ENCODE measurements at regions not wholly inside any gene's neighbourhood (a gene's known extent, or its start where the extent isn't known, plus 50 kb on each side); places are given as distances from the start of the nearest gene placed in this dataset.

DNA sequence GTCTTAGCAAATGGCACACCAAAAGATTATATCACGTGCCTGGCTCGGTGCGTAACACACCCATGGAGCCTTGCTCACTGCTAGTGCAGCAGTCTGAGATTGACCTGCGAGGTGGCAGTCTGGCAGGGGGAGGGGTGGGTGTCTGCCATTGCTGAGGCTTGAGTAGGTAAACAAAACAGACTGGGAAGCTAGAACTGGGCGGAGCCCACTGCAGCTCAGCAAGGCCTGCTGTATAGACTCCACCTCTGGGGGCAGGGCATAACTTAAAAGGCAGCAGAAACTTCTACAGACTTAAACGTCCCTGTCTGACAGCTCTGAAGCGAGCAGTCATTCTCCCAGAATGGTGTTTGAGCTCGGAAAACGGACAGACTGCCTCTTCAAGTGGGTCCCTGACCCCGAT is 55.9 kb upstream of the FSHR start:
- Mint-ChIP-seq H3K27ac (no peak overlapping the region; a peak in 1 of 7 replicates), H3K9me3 (no peaks in the 10 kb centered on the region), H3K36me3 (ENCODE audit: insufficient read depth in 1 of 3, low read depth in 3 of 3) (no peaks in the 10 kb centered on the region), H3K4me1 (peaks cover 7% of the 10 kb centered on the region in 2 experiments; a peak in 3 of 4 replicates), H3K4me3 (no peak overlapping the region), H3K27me3 (ENCODE audit: low read depth) (peaks cover 1% of the 10 kb centered on the region; the same call in 1 of the 2 replicates)
- Histone ChIP-seq H4K5ac (ENCODE audit: insufficient read length, low read depth, low read length) (no peak overlapping the region), H3K4ac (ENCODE audit: low read depth, low read length) (no peak overlapping the region), H4K8ac (replicated peaks; ENCODE audit: insufficient read length, low read depth, low read length) (no peak overlapping the region), H3K23me2 (ENCODE audit: insufficient read length, low read depth, low read length, poor library complexity, severe bottlenecking) (no peaks in the 10 kb centered on the region), H2BK120ac (ENCODE audit: low read depth, low read length, poor library complexity, severe bottlenecking) (no peak overlapping the region), H2BK20ac (ENCODE audit: low read depth, low read length, poor library complexity, severe bottlenecking) (no peak overlapping the region), H3K14ac (ENCODE audit: insufficient read depth, low read length) (no peak overlapping the region), H3K27me3 (ENCODE audit: insufficient read depth, low read length) (no peaks in the 10 kb centered on the region), H3K23ac (ENCODE audit: insufficient read length, low read depth, low read length) (no peak overlapping the region), H2BK12ac (ENCODE audit: insufficient read length, low read depth, low read length) (no peak overlapping the region), H2BK5ac (ENCODE audit: insufficient read length, low read length) (no peak overlapping the region), H3T11ph (ENCODE audit: low read length) (no peak overlapping the region), H2AFZ (ENCODE audit: low read length) (no peak overlapping the region), H2BK15ac (ENCODE audit: low read depth, low read length) (no peak overlapping the region), H4K91ac (ENCODE audit: insufficient read length, low read depth, low read length) (no peak overlapping the region), H4K20me1 (ENCODE audit: control insufficient read depth, insufficient read depth, insufficient read length) (no peaks in the 10 kb centered on the region), H3K18ac (ENCODE audit: insufficient read length, low read depth, low read length) (no peak overlapping the region), H3K27ac (ENCODE audit: insufficient read length, low read depth, low read length) (no peak overlapping the region), H3K9ac (ENCODE audit: extremely low read depth, insufficient read length, low read length) (no peak overlapping the region), H3K4me2 (ENCODE audit: insufficient read depth, insufficient read length, low read length) (no peak overlapping the region), H3K9me3 (ENCODE audit: control insufficient read depth, low read depth, low read length) (no peaks in the 10 kb centered on the region), H3K56ac (ENCODE audit: insufficient read length, low read depth, low read length) (no peak overlapping the region), H3K79me2 (ENCODE audit: insufficient read depth, low read length) (no peaks in the 10 kb centered on the region), H3K79me1 (ENCODE audit: insufficient read depth, low read depth, low read length, poor library complexity, severe bottlenecking) (no peaks in the 10 kb centered on the region), H2AK5ac (ENCODE audit: insufficient read length, low read length) (no peak overlapping the region), H3K4me1 (ENCODE audit: insufficient read depth, low read length) (no peaks in the 10 kb centered on the region; the same call in 1 of the 2 replicates)
- TF ChIP-seq, protein P1, sequence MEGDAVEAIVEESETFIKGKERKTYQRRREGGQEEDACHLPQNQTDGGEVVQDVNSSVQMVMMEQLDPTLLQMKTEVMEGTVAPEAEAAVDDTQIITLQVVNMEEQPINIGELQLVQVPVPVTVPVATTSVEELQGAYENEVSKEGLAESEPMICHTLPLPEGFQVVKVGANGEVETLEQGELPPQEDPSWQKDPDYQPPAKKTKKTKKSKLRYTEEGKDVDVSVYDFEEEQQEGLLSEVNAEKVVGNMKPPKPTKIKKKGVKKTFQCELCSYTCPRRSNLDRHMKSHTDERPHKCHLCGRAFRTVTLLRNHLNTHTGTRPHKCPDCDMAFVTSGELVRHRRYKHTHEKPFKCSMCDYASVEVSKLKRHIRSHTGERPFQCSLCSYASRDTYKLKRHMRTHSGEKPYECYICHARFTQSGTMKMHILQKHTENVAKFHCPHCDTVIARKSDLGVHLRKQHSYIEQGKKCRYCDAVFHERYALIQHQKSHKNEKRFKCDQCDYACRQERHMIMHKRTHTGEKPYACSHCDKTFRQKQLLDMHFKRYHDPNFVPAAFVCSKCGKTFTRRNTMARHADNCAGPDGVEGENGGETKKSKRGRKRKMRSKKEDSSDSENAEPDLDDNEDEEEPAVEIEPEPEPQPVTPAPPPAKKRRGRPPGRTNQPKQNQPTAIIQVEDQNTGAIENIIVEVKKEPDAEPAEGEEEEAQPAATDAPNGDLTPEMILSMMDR (conservative IDR thresholded peaks at IDR 0.05) = peak; percentile 34; the same call in 1 of the 3 replicates
- DNase-seq = peak; percentile 90
- no CpG with 5 or more reads among the region's 10 CpGs for WGBS (ENCODE audit: extremely low coverage, insufficient read length, low lambda C conversion rate)
